NCI-H226 (cell line): ENCODE measurements at regions not wholly inside any gene's neighbourhood (a gene's known extent, or its start where the extent isn't known, plus 50 kb on each side); places are given as distances from the start of the nearest gene placed in this dataset.

Source experiments
- DNase-seq: peaks from one replicate; pipeline ENCODE4 v3.0.0-alpha.2; 2015

DNA sequence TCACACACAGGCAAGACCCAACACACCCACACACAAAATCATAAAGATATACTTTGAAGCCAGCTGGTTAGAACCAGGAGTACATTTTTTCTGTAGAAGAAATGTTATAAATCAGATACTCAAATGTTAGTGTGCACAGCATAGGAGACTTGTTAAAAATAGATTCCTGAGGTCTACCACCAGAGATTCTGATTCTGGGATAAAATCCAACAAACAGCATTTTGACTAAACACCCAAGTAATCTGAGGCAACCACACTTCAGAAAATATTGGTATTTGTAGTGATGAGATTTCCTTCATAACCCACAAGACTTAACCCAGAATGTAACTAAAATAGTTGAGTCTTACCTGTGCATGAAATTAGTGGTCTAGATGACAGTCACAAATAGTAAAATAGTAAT lies 301.8 kb downstream of the HNRNPD start:
- DNase-seq: no peak

DNA sequence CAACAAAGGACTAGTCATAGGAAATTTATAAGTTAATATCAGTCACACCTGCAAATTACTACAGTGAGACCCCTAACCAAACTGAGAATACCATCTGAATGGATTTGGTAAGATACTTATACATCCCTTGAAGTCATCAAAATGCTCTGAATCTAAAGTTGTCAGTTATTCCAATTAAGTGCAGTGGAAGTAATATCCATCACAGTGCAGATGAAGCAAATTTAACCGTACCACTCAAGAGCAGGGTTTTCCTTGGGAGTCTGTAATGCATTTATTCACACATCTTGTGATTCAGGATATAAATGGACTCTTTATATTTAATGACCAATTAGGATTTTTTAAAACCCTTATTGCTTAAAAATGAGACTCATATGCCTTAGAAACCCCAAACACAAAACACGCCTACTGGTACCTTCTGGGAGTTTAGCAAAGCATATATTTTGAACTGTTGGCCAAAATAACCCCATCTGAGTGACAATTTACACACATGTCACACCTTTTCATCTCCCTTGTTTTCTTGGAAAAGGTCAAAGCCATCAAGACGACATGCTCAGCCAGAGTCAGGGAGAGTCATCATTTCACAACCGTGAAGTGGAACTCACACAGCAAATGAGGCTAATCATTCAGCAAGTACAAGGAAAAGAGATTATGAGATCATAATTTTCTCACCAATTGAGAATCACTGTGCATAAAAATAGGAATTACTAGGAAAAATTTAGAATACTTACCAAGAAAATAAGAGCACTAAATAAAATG lies 303.7 kb downstream of the HNRNPD start:
- no peak for DNase-seq

DNA sequence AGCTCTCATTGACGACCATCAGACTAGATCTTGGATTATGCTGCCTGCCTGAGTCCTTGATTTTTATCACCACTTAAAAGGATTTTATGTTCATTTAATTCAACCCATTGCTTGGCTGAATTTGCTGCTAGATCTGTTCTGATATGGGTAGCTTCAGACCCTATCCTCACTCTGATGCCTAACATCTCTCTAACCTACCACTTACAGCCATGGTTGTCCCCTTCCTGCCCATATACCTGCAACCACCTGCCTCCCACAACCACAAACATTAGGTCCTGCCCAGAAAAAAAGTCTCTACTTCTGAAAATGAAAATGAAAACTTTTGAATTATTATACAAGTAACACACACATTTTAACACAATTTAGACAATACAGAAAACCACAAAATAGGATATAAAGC lies 310.8 kb downstream of the HNRNPD start:
- no peak for DNase-seq

DNA sequence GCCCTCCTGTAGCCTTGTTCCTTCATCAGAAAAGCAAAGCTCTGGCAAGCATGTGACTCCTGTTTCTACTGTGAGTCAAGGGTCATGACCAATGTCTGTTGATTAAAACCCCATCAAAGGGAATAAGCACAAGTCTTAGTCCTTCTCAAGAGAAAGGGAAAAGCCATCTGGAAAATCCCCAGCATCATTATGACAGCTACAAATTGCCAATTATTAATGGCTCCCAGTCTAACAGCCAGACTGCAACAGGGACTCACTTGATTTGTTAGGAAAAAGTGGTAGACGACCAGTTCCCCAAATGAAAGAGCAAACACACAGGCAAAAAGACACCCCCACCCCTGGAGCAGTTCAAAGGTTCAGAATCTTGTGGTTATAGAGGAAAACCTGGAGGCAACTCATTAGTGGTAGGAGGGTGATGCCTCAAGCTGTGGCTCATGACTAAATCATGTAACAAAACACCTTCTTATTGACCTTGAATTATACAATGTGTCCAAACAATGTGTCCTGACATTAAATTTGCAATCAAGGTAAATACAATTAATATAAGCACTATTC lies 315.7 kb downstream of the HNRNPD start:
- DNase-seq: no peak

DNA sequence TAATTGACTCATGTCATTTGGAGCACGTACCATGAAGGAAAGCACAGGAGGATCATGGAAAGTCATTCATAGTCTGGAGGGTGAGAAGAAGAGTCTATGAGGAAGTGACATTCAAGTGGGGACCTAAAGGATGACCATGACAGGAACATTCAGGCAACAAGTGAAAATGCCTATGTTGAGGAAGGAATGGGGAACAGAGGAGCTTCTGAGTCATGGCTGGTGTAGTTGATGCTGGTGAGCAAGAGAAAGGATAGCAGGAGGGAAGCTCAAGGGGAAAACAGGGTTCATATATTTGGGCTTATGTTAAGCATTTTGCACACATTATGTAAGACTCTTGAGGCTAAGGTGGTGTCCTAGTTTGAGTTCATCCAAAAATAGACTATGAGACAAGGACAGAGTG lies 318.6 kb downstream of the HNRNPD start:
- no peak for DNase-seq

DNA sequence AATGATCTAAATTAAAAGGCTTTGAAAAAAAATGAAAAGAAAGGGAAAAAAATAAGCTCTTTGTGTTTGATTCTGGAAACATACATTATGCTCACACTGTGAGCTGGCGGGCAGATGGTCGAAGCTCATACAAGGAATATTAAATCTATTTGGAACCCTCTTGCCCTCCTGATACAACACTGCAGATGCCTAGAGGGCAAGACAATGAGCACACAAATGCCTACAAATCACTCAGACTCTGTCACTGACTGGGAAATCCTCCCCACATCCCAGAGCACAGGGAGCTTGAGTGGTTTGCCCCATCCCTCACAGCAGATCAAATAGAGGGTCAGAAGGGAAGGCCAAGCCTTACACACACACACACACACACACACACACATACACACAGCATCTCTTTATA lies 320.4 kb downstream of the HNRNPD start:
- DNase-seq: no peak

DNA sequence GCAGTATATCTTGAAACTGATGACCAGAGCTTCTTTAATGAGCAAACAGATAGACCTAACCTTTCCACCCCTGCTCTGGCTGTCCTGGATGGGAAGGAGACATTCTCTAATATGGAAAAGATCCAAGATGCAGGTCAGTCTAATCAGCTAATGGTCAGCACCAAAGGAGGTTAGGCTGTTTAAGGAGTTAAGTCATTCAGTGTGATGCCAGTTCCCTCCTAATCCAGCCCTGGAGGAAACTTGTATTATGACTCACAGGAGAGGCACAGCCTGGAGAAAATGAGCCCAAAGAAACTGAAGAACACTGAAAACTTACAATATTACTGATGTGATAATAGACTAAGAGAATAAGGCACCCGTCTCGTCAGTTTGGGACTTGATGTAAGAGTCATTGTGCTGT lies 323.0 kb downstream of the HNRNPD start:
- peak; percentile 78 for DNase-seq

DNA sequence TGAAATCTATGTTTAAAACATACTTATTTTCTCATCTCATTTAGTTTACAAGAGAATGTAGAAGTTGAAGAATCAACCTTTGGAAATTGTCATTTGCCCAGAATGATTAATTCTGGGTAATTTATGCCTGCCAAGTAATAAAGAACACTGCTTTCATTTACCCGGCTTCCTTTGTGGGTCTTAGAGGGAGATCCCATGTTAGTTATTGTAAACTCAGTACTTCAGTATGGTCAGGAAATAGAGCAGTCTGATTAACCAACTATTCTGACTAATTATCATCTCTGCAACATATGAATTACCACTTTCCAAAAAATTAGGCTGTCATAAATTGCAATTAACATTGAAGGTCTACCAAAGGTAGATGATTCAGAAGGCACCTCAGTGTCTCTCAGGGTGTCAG lies 324.5 kb downstream of the HNRNPD start:
- DNase-seq: no peak

DNA sequence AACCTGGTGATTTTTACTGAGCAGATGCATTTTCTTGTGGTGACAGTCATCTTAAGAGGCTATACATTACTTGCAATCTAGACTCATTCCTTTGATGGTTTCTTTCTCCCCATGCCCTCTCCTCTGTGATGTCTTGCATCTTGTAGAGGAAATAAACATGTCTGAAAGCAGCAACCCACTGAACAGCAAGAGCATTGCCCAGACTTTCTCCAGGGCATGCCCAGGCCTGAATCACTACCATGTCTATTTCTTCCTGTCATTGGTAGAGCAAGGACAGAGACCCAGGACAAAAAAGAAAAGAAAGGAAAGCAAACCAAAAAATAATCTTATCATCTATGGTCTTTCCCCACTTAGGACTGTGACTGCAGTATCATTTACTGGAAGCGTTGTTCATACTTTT lies 326.1 kb downstream of the HNRNPD start:
- no peak for DNase-seq

DNA sequence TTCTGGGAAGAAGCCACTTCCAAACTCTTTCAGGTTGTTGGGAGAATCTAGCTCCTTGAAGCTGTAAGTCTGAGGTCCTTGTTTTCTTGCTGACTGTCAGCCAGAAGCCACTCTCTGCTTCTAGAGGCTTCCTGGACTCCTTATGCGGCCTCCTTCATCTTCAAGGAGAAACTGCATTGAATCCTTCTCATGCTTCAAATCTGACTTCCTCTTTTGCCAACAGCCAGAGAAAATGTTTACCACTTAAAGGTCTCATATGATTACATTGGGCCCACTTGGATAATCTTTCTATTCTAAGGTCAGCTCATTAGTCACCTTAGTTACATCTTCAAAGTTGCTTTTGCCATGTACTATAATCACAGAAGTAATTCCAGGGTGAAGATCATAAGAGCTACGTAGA lies 327.0 kb downstream of the HNRNPD start:
- DNase-seq: no peak

DNA sequence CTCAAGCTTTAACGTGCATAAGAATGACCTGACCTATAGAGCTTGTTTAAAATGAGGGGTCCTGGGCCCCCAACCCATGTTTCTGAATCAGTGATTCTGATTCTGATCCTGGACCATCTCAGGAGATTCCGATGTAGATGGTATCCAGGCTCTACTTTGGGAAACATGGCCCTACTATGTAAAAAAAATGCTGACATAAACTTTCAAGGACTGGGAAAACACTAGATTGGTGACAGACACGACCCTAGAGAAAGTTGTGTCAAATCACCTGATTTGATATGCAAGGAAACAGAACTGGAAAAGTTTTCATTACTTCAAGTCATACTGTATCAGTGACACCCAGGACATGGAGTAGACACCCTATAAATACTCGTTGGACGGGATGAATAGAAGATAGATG lies 328.5 kb downstream of the HNRNPD start:
- DNase-seq: no peak

DNA sequence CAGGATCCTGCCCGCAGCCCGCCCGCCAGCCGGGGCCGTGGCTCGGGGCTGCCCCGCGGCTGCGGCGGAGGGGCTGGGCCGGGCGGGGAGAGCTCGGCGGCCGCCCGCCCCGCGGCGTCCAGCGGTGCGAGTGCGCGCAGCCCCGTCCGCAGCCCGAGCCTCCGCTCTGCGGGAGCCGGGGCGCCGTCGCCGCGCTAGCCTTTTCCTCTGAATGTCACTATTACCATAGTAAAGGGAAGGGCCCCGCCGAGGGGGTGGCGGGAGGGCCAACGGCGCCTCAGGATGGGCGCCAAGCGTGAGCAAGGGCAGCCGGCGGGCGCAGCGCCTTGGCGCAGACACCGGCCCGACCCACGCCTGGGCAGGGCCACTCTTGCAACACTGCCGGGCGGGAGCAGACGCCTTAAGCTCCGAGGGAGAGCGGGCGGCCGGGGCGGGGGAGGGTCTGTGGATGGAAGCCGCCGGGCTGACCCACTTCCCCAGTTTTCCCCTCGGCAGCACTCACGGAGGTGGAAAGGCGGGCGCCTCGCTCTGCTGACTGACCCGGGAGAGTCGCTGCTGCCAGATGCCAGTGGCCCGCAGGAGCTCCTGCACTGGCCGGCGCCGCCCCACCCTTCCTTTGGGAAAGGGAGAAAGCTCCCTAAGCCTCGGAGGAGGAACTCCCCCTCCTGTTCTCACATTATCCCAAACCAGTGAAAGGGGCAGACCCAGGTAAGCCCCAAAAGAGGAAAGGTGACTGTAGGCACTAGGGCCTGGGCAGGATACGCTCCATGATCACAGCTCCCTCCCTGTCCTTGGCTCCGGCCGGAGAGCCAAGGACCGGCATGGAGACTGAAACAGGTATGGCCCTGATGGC lies 329.4 kb downstream of the HNRNPD start:
- peak; percentile 74 for DNase-seq

DNA sequence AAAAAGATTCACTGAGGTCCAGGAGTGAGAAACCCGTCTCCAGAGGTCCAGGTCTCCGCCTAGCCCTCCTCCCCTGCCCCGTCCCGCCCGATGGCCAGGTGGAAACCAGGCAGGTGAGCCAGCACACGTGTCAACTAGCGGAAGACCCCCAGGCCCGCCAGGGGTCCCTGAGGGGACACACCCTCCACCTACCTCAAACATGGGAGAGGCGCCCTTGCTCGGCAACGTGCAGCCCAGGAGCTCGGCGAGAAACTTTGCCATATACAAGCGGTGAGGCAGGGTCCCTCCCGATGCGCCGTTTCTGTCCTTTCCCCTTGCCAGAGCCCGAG lies 330.0 kb downstream of the HNRNPD start:
- DNase-seq: no peak

DNA sequence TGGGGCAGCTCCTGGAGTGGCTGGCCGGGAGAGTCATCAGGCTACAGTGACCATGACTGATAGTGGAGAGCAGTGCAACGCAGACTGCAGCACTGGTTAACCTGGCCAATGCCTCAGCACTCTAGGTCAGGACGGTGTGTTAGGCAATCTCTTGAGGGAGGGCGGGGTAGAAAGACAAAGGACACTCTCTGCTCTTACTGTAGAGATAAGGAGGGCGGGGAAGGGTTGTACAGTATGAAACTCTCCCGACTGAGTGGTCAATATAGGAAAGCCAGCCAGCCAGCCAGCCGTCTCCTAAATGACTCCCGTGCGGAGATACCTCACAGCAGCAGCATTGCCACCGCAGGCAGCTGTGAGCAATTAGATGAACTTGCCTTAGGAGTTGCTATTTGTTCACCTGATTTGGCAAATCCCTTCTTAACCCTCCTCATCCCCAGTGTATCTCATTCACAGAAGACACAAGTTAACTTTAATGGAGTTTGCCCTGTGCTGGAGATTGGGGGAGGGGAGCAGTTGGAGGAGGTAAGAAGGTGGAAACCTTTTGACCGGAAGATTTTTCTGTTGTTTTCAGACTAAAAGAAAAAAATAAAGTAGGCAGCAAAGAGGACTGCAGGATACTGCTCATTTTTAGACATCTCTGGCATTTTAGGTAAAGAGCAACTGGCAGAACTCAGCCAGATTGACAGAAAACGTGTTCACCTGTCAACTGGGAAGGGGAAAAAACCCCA lies 330.5 kb downstream of the HNRNPD start:
- DNase-seq: no peak

DNA sequence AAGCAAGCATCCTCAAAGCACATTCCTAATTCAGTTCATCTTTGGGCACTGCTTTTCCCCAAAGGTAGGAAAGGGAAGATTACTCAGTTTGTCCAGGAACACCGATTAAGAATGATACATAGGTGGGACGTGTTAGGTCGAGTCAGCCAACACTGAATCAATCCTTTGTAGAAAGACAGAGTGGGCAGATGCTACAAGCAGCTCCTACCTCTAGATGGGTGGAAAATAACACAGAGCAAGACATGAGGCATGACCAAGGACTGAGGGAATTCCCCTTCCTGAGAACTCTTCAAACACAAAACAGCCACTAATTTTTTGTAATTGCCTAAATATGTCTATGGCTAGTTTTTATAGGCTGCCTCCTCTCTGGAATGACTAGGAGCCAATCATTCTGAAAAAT lies 331.7 kb downstream of the HNRNPD start:
- no peak for DNase-seq

DNA sequence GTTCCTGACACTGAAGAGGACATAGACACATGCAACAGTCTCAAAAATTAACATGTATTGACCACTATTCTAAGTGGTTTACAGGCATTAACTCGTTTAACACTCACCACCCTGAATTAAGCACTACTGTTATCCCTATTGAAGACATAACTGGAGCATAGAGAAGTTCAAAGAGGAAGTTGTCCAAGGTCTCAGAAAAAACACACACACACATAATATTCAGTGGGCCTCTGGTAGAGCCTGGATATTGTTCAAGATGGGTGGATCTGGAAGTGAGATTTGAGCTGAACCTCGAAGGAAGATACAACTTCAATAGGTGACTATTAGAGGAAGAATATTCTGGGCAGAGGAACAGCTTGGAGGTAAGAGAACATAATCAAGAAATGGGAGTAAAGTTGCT lies 334.9 kb downstream of the HNRNPD start:
- DNase-seq: no peak

DNA sequence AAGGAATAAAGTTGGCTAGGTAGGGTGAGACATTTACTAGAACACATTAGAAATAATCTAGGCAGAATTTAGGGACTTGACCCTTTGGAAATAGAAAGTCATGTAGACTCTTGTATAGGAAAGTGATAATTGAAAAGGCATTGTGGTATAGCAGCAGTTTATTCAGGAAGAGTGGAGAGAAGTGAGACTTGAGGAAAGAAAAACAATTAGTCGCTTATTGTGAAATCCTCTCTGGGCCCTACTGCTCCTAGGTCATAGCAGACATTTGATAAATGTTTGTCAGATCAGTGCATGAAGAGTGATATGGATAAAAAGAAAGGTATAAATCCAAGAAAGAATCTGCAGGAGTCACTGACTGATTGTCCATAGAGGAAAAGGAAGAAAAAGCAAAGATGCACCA lies 337.6 kb downstream of the HNRNPD start:
- DNase-seq: no peak

DNA sequence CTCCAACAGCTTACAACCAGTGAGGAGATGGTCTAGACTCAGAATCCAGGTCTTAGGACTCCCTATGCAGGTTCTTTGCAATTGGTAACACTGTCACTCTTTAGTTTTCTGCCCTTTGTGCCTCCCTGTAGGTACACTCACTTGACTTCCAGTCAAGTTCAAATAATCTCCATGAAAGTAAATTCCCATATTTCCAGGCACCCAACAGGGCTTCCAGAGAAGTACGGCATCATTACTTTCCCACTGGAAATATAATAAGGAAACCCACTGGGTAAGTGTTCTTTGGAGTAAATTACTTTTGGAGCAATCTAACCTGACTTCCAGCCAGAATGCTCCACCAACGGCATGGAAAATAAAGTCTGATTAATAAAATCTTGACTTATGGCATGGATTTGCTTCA lies 338.9 kb downstream of the HNRNPD start:
- no peak for DNase-seq

DNA sequence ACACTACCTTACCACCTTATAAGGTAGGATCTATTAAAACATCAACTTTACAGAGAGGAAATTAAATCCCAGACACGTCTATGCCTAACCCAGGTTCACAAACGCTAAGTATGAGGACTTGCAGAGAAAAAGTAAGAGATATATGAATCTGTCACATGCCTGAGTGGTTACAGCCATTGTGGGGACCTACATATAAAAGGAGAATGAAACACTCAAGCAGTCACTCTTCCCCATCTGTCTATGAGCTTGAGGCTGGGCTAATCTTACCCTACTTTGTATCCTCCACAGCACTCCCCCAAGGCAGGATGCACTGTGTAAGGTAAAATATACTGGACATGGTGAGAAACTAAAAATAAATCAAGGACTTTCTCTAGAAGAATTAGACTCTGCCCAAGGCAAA lies 339.9 kb downstream of the HNRNPD start:
- DNase-seq: no peak

DNA sequence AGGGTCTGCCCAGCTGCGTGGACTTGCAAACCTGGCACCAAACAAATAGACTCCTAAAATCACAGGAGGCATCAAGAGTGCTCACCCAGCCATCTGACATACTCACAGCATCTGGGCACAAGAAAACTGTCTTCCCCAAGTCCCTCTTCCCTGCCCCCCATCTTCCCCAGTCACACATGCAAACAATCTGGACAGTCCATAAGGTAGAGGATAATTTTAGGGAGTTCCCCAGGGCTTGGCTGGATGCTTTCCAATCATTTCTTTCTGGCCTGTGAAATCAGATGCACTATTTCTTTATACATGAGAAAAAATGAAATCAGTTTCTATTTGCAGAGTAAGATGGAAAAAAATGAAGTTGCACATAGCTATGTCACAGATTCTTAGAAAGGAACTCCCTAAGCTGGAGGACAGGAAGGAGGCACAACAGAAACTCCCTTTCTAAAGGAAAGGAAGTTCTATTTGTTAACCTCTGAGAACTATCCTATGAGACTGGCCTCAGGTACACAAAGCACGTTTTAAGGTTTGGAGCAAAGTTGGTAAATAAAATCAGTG lies 342.3 kb downstream of the HNRNPD start:
- DNase-seq: no peak

DNA sequence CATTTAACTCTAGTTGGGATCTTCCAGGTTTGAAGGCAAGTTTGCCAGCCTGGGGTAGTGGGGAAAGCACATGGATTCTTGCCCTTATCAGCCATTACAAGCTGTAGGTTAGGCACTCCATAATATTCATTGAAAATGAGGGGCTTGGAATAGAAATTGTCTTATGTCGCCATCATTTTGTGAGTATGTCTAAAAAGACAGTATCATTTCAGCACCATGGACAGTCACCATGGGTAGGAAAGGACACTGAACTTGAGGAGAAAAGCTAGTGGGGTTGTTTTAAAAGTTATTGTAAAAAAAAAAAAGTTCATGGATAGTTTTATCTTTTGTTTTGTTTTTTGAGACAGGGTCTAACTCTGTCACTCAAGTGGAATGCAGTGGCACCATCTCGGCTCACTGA lies 356.1 kb downstream of the HNRNPD start:
- DNase-seq: peak; percentile 5

DNA sequence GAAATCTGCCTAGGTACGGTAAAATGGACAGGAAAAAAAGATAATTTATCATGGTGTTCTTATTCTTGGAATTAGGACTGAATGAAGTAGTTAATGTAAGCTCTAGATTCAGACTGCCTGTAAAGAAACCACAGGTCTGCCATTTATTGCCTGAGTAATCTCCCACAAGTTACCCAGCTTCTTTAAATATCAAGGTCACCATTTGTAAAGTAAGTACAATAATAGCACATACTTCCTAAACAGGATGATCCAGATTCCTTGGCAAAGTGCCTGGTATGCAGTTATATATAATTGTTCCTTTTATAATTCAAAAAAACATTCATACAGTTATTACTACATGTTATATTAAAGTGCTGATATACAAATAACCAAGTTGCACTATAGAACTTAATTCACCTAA lies 368.6 kb downstream of the HNRNPD start:
- DNase-seq: no peak

DNA sequence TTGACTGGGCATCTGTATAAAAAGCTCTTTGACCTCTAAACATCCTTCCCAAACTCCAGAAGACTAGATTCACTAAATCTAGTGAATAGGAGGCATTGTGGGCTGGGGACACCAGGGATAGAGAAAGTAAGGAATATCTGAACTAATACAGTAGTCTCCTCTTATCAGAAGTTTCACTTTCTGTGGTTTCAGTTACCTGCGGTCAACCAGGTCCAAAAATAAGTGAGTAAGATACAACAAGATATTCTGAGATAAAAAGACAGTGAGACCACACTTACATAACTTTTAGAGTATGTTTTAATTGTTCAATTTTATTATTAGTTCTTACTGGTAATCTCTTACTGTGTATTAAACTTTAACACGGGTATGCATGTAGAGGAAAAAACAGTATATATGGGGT lies 376.5 kb downstream of the HNRNPD start:
- no peak for DNase-seq
